Spinal cord (tissue), 9 donors: ENCODE measurements at regions not wholly inside any gene's neighbourhood (a gene's known extent, or its start where the extent isn't known, plus 50 kb on each side); places are given as distances from the start of the nearest gene placed in this dataset.
A peak's percentile ranks its signal among the peaks of the same experiment; 100 is the strongest.
"Not testable (repeated sequence)": the region's sequence is repeated elsewhere in the genome, so short reads cannot be mapped to it uniquely, and the experiment has no call there.

Source experiments
- DNase-seq, 6 donors: peaks; one replicate each; pipeline versions ENCODE4 v3.0.0 to v3.0.0-alpha.2; 2013 to 2015; ENCODE audit warnings: low spot score in 6 of 6, low read depth in 4 of 6
- H3K27ac ChIP-seq: one replicate; pipeline ENCODE4 v1.5.1; 2013; ENCODE audit warnings: low read depth, low read length, control low read depth
- H3K27me3 ChIP-seq: one replicate; pipeline ENCODE4 v1.6.1; 2013; ENCODE audit warnings: low read length; ENCODE audit not compliant: control insufficient read depth, insufficient read depth
- H3K36me3 ChIP-seq: one replicate; pipeline ENCODE4 v1.6.1; 2013; ENCODE audit warnings: low read length; ENCODE audit not compliant: control insufficient read depth, insufficient read depth
- H3K4me1 ChIP-seq: one replicate; pipeline ENCODE4 v1.6.1; 2013; ENCODE audit warnings: low read length; ENCODE audit not compliant: control insufficient read depth, insufficient read depth
- H3K4me3 ChIP-seq: one replicate; pipeline ENCODE4 v1.5.1; 2013; ENCODE audit warnings: low read depth, low read length, control low read depth
- H3K9me3 ChIP-seq: one replicate; pipeline ENCODE4 v1.6.1; 2013; ENCODE audit warnings: low read length; ENCODE audit not compliant: control insufficient read depth, insufficient read depth
- WGBS: methylation state at CpG from one replicate; pipeline ENCODE4 v1.1.5; 2013; ENCODE audit warnings: missing lambda C conversion rate; ENCODE audit not compliant: insufficient coverage; 5-methylcytosine and 5-hydroxymethylcytosine counted together
- donor health status: healthy.

- no peaks in the 10 kb centered on the region for H3K9me3 ChIP-seq
- H3K4me1 ChIP-seq: peaks cover 11% of the 10 kb centered on the region
- DNase-seq: no peak
- WGBS: 91% methylated on average over 9 of the region's 11 CpGs
- no peaks in the 10 kb centered on the region for H3K36me3 ChIP-seq
- H3K4me3 ChIP-seq: no peak overlapping the region
- H3K27ac ChIP-seq: no peak overlapping the region
- no peaks in the 10 kb centered on the region for H3K27me3 ChIP-seq
Observed at GRCh38 chr6:169920359-169921020, 169.1 kb downstream of the ERMARD start.

- 94% methylated on average over 26 of the region's 26 CpGs for WGBS
- H3K4me3 ChIP-seq: no peak overlapping the region
- peaks cover 15% of the 10 kb centered on the region for H3K4me1 ChIP-seq
- no peak for DNase-seq
- no peaks in the 10 kb centered on the region for H3K36me3 ChIP-seq
- no peaks in the 10 kb centered on the region for H3K27me3 ChIP-seq
- no peaks in the 10 kb centered on the region for H3K9me3 ChIP-seq
- no peak overlapping the region for H3K27ac ChIP-seq
Observed at GRCh38 chr6:169918954-169919549, 167.6 kb downstream of the ERMARD start.

GRCh38 chr6:169918239-169918953, 167.0 kb downstream of the ERMARD start:
- DNase-seq: peak in 1 of 6 donors; percentile 9
- no peaks in the 10 kb centered on the region for H3K36me3 ChIP-seq
- no peak overlapping the region for H3K27ac ChIP-seq
- H3K27me3 ChIP-seq: no peaks in the 10 kb centered on the region
- WGBS: 86% methylated on average over 21 of the region's 21 CpGs
- H3K4me3 ChIP-seq: no peak overlapping the region
- peaks cover 15% of the 10 kb centered on the region for H3K4me1 ChIP-seq
- no peaks in the 10 kb centered on the region for H3K9me3 ChIP-seq

- no peaks in the 10 kb centered on the region for H3K9me3 ChIP-seq
- H3K27ac ChIP-seq: no peak overlapping the region
- no peaks in the 10 kb centered on the region for H3K36me3 ChIP-seq
- no peak for DNase-seq
- no peaks in the 10 kb centered on the region for H3K27me3 ChIP-seq
- H3K4me3 ChIP-seq: no peak overlapping the region
- WGBS: 97% methylated on average over 3 of the region's 3 CpGs
- peaks cover 10% of the 10 kb centered on the region for H3K4me1 ChIP-seq
Observed at GRCh38 chr6:169917153-169917552, 165.7 kb downstream of the ERMARD start.

GRCh38 chr6:169915769-169916550, 164.5 kb downstream of the ERMARD start:
- no peaks in the 10 kb centered on the region for H3K27me3 ChIP-seq
- H3K9me3 ChIP-seq: no peaks in the 10 kb centered on the region
- H3K4me3 ChIP-seq: no peak overlapping the region
- DNase-seq: peak in 1 of 6 donors; percentile 64
- no peaks in the 10 kb centered on the region for H3K36me3 ChIP-seq
- peaks cover 7% of the 10 kb centered on the region for H3K4me1 ChIP-seq
- no peak overlapping the region for H3K27ac ChIP-seq
- WGBS: 75% methylated on average over 19 of the region's 22 CpGs

DNA sequence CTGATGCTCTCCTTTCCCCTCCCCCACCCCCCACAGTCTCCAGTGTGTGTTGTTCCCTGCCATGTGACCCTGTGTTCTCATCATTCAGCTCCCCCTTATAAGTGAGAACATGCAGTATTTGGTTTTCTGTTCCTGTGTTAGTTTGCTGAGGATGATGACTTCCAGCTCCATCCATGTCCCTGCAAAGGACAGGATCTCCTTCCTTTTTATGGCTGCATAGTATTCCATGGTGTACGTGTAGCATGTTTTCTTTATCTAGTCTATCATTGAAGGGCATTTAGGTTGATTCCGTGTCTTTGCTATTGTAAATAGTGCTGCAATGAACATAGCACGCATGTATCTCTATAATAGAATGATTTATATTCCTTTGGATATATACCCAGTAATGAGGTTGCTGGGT, 162.3 kb downstream of the ERMARD start:
- not testable (repeated sequence) for H3K27me3 ChIP-seq, H3K27ac ChIP-seq, DNase-seq, H3K4me1 ChIP-seq, H3K4me3 ChIP-seq, H3K9me3 ChIP-seq, H3K36me3 ChIP-seq
- WGBS: no CpG with 5 or more reads among the region's 3 CpGs

- no peak for DNase-seq
- Histone ChIP-seq H3K9me3 (no peaks in the 10 kb centered on the region), H3K4me1 (peaks cover 6% of the 10 kb centered on the region), H3K4me3 (no peak overlapping the region), H3K27ac (no peak overlapping the region), H3K36me3 (no peaks in the 10 kb centered on the region), H3K27me3 (no peaks in the 10 kb centered on the region)
- 86% methylated on average over 2 of the region's 4 CpGs for WGBS
Observed at GRCh38 chr6:169913096-169913638, 161.7 kb downstream of the ERMARD start.

- no peak for DNase-seq
- Histone ChIP-seq H3K4me3 (no peak overlapping the region), H3K27me3 (no peaks in the 10 kb centered on the region), H3K27ac (no peak overlapping the region), H3K4me1 (peaks cover 6% of the 10 kb centered on the region), H3K9me3 (no peaks in the 10 kb centered on the region), H3K36me3 (no peaks in the 10 kb centered on the region)
- WGBS: 88% methylated on average over 18 of the region's 21 CpGs
Observed at GRCh38 chr6:169912266-169913095, 161.1 kb downstream of the ERMARD start.
